Fibroblast of the aortic adventitia (primary cell): ENCODE measurements at regions not wholly inside any gene's neighbourhood (a gene's known extent, or its start where the extent isn't known, plus 50 kb on each side); places are given as distances from the start of the nearest gene placed in this dataset.
A peak's percentile ranks its signal among the peaks of the same experiment; 100 is the strongest.

Experiments
- DNase-seq: peaks from one replicate; pipeline ENCODE4 v3.0.0-alpha.2; 2010; ENCODE audit warnings: low read depth
- H3K4me3 ChIP-seq: 2 replicates; pipeline ENCODE4 v1.5.1; 2011; ENCODE audit warnings: low read depth, mild to moderate bottlenecking, control low read depth, low read length, moderate library complexity
- TF ChIP-seq, protein P1 (sequence below): IDR thresholded peaks from 2 replicates; pipeline ENCODE4 v1.5.1; 2011; ENCODE audit warnings: mild to moderate bottlenecking, low read length, control low read depth, inconsistent platforms; ENCODE audit not compliant: insufficient read depth

GRCh38 chr3:20334842-20335241 is 148.8 kb upstream of the SGO1 start:
- TF ChIP-seq, protein P1, sequence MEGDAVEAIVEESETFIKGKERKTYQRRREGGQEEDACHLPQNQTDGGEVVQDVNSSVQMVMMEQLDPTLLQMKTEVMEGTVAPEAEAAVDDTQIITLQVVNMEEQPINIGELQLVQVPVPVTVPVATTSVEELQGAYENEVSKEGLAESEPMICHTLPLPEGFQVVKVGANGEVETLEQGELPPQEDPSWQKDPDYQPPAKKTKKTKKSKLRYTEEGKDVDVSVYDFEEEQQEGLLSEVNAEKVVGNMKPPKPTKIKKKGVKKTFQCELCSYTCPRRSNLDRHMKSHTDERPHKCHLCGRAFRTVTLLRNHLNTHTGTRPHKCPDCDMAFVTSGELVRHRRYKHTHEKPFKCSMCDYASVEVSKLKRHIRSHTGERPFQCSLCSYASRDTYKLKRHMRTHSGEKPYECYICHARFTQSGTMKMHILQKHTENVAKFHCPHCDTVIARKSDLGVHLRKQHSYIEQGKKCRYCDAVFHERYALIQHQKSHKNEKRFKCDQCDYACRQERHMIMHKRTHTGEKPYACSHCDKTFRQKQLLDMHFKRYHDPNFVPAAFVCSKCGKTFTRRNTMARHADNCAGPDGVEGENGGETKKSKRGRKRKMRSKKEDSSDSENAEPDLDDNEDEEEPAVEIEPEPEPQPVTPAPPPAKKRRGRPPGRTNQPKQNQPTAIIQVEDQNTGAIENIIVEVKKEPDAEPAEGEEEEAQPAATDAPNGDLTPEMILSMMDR, result no peak
- no peak overlapping the region for H3K4me3 ChIP-seq
- no peak for DNase-seq

GRCh38 chr3:20327889-20328288 is 141.9 kb upstream of the SGO1 start:
- TF ChIP-seq, protein P1, result no peak
- H3K4me3 ChIP-seq, result no peak overlapping the region
- DNase-seq, result no peak

- H3K4me3 ChIP-seq, result no peak overlapping the region
- no peak for DNase-seq
- TF ChIP-seq, protein P1, result no peak
These were observed 140.5 kb upstream of the SGO1 start for GRCh38 chr3:20326541-20326940.

GRCh38 chr3:20325563-20325962 is 139.6 kb upstream of the SGO1 start:
- no peak for DNase-seq
- no peak overlapping the region for H3K4me3 ChIP-seq
- TF ChIP-seq, protein P1, result no peak

- TF ChIP-seq, protein P1, result no peak
These were observed 138.9 kb upstream of the SGO1 start for GRCh38 chr3:20324664-20325478.

GRCh38 chr3:20323307-20323927 is 137.4 kb upstream of the SGO1 start:
- DNase-seq, result no peak
- H3K4me3 ChIP-seq, result no peak overlapping the region
- TF ChIP-seq, protein P1, result no peak

More at GRCh38 chr3:20324664-20325478, 138.9 kb upstream of the SGO1 start:
- H3K4me3 ChIP-seq, result no peak overlapping the region
- peak; percentile 49 for DNase-seq
